ENCODE measurements at regions not wholly inside any gene's neighbourhood (a gene's known extent, or its start where the extent isn't known, plus 50 kb on each side); places are given as distances from the start of the nearest gene placed in this dataset.

- no peak overlapping the region for H3K27ac Mint-ChIP-seq (ENCODE audit: unreplicated experiment)
- no peaks in the 10 kb centered on the region for H3K9me3 Mint-ChIP-seq
- H3K4me1 Mint-ChIP-seq: peaks cover 2% of the 10 kb centered on the region
- H3K27me3 Mint-ChIP-seq (ENCODE audit: low read depth): peaks cover under 1% of the 10 kb centered on the region
- no peak for TF ChIP-seq CTCF (conservative IDR thresholded peaks at IDR 0.05)
- no peak overlapping the region for H3K4me3 Mint-ChIP-seq
- no peaks in the 10 kb centered on the region for H3K36me3 Mint-ChIP-seq (ENCODE audit: low read depth)
- DNase-seq (ENCODE audit: low read depth, low spot score): no peak
Measured at GRCh38 chr5:5985332-5985731, 393.0 kb downstream of the MED10 start.

GRCh38 chr5:5983261-5983980 lies 394.9 kb downstream of the MED10 start:
- H3K9me3 Mint-ChIP-seq: no peaks in the 10 kb centered on the region
- H3K36me3 Mint-ChIP-seq (ENCODE audit: low read depth): no peaks in the 10 kb centered on the region
- H3K27ac Mint-ChIP-seq (ENCODE audit: unreplicated experiment): no peak overlapping the region
- H3K27me3 Mint-ChIP-seq (ENCODE audit: low read depth): peaks cover 5% of the 10 kb centered on the region
- peaks cover 4% of the 10 kb centered on the region for H3K4me1 Mint-ChIP-seq
- no peak overlapping the region for H3K4me3 Mint-ChIP-seq
- no peak for TF ChIP-seq CTCF (conservative IDR thresholded peaks at IDR 0.05)
- DNase-seq (ENCODE audit: low read depth, low spot score): no peak

- peaks cover 4% of the 10 kb centered on the region for H3K4me1 Mint-ChIP-seq
Measured at GRCh38 chr5:5981562-5981961, 396.8 kb downstream of the MED10 start.

GRCh38 chr5:5980538-5980895 lies 397.8 kb downstream of the MED10 start:
- H3K9me3 Mint-ChIP-seq: no peaks in the 10 kb centered on the region
- no peaks in the 10 kb centered on the region for H3K36me3 Mint-ChIP-seq (ENCODE audit: low read depth)
- no peak for TF ChIP-seq CTCF (conservative IDR thresholded peaks at IDR 0.05)
- peaks cover 22% of the 10 kb centered on the region for H3K27me3 Mint-ChIP-seq (ENCODE audit: low read depth)
- H3K4me3 Mint-ChIP-seq: no peak overlapping the region
- H3K4me1 Mint-ChIP-seq: peaks cover 4% of the 10 kb centered on the region
- no peak for DNase-seq (ENCODE audit: low read depth, low spot score)
- H3K27ac Mint-ChIP-seq (ENCODE audit: unreplicated experiment): no peak overlapping the region

More at GRCh38 chr5:5981562-5981961, 396.8 kb downstream of the MED10 start:
- no peaks in the 10 kb centered on the region for H3K36me3 Mint-ChIP-seq (ENCODE audit: low read depth)
- DNase-seq (ENCODE audit: low read depth, low spot score): no peak
- TF ChIP-seq CTCF (conservative IDR thresholded peaks at IDR 0.05): no peak
- H3K4me3 Mint-ChIP-seq: no peak overlapping the region
- H3K9me3 Mint-ChIP-seq: no peaks in the 10 kb centered on the region
- H3K27ac Mint-ChIP-seq (ENCODE audit: unreplicated experiment): no peak overlapping the region
- H3K27me3 Mint-ChIP-seq (ENCODE audit: low read depth): peaks cover 17% of the 10 kb centered on the region

GRCh38 chr5:5979761-5980537 lies 398.4 kb downstream of the MED10 start:
- H3K27ac Mint-ChIP-seq (ENCODE audit: unreplicated experiment): no peak overlapping the region
- DNase-seq (ENCODE audit: low read depth, low spot score): no peak
- no peak overlapping the region for H3K4me3 Mint-ChIP-seq
- H3K4me1 Mint-ChIP-seq: peaks cover 4% of the 10 kb centered on the region
- peaks cover 22% of the 10 kb centered on the region for H3K27me3 Mint-ChIP-seq (ENCODE audit: low read depth)
- no peak for TF ChIP-seq CTCF (conservative IDR thresholded peaks at IDR 0.05)
- no peaks in the 10 kb centered on the region for H3K9me3 Mint-ChIP-seq
- H3K36me3 Mint-ChIP-seq (ENCODE audit: low read depth): no peaks in the 10 kb centered on the region
